ENCODE measurements at regions not wholly inside any gene's neighbourhood (a gene's known extent, or its start where the extent isn't known, plus 50 kb on each side); places are given as distances from the start of the nearest gene placed in this dataset.

DNA sequence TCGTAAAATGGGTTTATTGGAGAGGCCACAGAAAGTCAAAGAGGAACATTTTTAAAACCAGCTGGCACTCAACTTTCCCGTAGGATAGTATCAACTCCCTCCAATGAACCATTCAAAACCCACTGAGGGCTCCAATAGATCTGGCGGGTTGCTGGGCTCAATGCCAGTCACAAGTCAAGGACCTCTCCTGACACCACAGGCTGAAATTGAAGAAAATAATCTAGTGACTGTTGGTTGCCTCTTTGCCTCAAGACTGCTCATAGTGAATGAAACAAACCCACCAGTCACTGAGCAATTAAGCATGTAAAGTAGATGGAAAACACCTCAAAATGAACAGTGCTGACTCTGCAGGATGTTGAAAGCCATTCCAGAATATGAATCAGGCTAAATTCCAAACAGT is 500.6 kb upstream of the AGTR1 start:
- no peak for DNase-seq (ENCODE audit: extremely low read depth, low read depth, low spot score)

DNA sequence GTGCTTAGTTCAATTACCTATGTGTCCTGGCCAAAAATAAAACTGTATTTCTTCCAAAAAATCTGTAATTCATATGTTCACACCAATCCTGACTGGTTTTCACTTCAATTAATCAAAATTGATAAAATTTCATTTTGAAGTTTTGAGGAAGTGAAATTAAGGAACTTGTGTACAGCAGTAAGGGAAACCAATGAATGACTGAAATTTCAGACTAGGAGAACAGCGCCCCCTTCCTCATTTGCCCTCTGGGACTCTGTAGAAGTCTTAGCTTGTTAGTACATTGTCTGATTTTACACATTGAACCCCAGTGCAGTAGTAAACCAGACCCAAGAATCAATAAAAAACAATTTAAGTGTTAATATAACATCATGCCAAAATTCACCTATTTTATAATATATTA is 495.3 kb upstream of the AGTR1 start:
- no peak for DNase-seq (ENCODE audit: extremely low read depth, low read depth, low spot score)

DNA sequence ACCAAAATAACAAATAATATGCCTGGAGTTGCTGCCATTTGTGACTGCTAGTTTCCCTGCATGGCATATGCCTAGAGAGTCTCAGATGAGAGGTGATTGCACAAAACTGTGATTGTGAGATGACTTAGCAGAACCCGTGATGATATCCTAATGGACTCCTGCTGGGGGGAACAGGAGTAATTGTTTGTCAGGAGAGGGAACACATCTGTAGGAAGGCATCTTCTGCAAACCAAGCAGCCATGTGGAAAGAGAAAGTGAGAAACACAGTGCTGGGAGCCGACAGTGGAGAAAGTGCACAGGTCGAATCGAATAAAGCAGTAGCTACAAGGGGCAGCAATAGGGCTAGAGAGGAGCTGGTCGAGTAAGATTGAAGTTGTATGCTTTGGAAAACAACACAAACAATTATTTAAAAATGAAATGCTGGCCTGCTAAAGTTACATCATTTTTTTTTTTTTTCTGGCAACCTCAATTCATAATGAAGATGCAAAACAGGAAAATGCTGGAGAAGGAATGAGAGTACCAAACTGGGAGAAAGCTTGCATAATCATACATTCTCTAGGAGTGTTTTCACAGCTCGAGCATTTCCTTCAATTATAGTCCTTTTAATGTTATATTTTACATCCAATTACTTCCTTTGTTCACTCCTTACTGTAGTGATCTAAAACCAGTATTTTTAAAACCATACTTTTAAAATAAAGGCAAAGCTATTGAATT is 494.2 kb upstream of the AGTR1 start:
- no peak for DNase-seq (ENCODE audit: extremely low read depth, low read depth, low spot score)

DNA sequence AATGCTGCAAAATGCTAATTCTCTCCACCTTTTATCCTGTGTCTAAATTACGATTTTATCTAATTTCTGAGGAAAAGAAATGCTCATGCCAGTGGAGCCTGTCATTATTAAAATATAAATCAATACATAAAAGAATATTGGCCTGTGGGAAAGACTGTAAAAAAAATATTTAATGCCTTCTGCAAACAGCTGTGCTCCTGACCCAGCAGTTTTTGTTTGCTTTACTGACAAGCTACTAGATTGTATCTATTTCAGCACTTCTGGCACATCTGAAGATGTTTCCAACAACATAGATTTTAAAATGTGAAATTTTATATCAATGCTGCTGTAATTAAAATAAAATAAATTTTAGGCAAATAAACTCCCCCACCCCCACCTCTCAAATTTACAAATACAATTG is 493.6 kb upstream of the AGTR1 start:
- no peak for DNase-seq (ENCODE audit: extremely low read depth, low read depth, low spot score)

DNA sequence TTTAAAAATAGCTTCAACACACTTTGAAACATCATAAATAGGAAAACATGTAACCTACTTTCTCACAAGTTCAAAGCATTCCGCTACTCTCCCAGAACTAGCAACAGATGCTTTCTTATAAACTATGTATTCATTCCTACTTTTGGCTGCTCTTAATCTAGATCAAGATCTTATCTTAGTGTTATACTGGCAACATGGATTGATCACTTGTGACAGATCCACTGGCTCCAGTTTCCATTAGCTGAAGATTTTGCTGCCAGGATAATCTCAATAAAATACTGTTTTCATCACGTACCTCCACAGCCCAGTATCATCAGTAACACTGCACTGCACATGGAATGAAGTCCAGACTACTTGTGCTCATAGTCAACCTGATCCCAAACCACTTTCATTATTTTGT is 491.7 kb upstream of the AGTR1 start:
- no peak for DNase-seq (ENCODE audit: extremely low read depth, low read depth, low spot score)

DNA sequence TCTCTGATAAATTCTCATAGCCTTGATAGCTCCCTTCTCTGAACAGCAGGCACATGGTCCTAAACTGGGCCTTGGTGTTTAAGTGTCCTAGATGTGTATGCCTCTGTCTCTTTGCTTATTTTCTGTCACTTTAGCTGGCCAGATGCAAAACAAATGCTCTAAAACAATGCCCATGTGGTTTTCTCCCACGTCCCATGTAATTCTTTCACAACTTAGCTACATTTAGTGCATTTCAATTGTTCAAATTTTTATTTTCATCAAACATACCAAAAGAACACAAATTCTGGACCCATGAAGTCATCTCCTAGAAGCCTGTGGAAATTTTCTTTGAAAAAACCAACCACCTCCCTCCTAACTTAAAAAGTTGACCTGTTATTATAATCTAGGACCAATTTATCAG is 491.3 kb upstream of the AGTR1 start:
- DNase-seq (ENCODE audit: extremely low read depth, low read depth, low spot score) = no peak

DNA sequence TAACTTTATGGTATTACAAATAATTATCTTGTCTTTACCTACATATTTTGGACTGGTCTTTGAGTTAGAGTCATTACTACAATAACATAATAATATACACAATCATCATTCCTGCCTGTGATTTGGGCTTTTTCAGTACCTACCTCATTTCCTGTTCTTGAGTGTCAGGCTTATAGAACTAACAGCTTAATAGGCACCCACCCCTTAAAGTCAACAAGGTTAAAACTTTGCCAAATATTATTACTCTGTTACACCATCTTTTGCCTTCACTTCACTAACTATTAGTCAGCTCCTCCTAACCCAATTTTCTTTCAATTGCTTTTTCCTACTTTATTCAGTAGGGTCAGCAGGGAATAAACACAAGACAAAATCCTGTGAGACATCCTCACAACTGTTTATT is 488.7 kb upstream of the AGTR1 start:
- DNase-seq (ENCODE audit: extremely low read depth, low read depth, low spot score) = no peak

DNA sequence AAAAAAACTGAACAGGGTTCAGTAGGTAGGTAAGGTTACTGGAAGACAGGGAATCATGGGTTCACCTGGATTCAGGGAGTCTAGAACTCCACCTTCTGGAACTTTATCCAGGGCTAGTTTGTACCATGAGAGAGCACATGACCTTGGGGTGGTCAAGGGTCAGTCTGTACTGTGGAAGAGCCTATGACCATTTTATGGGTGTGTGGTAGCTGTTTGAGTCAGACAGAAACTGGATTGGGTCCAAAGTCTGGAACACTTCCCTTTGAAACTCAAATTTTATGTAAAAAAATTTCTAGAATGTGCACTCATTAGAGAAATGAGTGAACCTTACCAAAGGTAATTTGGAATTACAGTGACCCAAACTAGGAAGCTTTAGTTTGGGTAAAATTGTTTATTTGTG is 486.0 kb upstream of the AGTR1 start:
- DNase-seq (ENCODE audit: extremely low read depth, low read depth, low spot score) = no peak

DNA sequence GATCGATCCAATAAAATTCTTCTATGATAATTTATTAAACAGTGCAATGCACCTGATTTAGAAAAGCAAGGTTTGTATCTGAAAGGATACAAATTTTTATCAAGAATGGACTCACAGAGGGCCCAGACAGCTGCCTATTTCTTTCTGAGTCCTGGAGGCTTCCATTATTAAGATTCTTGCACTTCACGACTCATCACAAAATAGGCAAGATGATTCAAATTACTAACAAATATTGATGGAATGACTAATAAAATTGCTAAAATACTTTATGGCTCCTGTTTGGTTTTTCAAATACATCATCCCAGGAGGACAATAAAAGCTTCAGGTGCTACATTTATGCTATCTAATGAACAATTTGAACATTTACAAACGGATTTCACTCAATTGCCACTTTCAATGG is 483.0 kb upstream of the AGTR1 start:
- no peak for DNase-seq (ENCODE audit: extremely low read depth, low read depth, low spot score)

DNA sequence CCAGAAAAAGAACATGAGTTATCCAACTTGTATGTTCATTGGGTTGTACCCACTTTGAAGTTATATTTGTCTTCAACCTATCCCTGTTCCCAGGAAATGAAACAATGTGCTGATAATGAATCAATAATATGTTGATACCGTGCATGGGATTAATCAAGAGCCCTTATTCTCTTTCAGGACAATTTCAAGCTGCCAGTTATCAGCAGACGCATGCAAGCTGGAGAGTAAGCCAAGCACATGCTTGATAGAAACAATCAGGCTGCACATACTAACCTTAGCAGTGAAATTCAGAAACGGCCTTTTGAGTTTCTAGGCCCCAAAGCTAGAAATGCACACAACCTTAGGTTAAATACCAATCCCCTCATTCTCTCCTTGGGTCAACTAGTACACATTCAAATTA is 480.4 kb upstream of the AGTR1 start:
- no peak for DNase-seq (ENCODE audit: extremely low read depth, low read depth, low spot score)

DNA sequence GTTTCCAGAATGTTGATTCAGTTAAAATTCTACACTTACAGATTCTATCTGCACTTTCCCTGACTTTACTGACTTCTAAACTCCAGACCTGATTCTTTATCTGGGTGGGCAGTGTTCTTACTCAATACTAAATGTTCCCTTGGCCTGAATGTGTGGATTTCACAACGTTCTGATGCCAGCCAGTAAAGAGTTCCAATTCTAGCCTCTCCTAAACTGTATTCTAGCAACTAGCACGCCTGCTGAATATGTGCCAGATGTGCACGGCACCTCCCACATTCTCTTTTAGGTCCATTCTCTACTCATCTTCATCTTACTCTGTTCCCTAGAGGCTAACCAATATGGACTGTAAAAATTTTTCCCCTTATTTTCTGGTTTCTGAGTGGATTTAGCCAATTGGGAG is 479.5 kb upstream of the AGTR1 start:
- no peak for DNase-seq (ENCODE audit: extremely low read depth, low read depth, low spot score)

DNA sequence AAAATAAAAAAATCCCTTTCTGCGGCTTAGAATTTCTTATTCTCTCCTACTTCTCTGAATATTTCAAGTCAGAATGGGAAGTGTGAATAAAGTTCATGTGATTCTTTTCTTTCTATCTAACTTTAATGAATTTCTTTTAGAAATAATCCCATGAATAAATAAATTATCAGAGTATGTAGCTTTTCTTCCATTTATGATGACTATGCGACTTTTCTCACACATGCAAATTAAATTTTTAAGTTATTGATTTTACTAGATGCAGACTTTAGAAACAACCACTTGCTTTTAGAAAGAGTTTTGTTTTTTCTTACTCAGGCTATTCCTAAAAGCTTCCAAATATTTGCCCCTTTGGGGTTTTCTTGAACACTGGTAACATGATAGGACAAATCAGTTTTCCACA is 477.7 kb upstream of the AGTR1 start:
- no peak for DNase-seq (ENCODE audit: extremely low read depth, low read depth, low spot score)

DNA sequence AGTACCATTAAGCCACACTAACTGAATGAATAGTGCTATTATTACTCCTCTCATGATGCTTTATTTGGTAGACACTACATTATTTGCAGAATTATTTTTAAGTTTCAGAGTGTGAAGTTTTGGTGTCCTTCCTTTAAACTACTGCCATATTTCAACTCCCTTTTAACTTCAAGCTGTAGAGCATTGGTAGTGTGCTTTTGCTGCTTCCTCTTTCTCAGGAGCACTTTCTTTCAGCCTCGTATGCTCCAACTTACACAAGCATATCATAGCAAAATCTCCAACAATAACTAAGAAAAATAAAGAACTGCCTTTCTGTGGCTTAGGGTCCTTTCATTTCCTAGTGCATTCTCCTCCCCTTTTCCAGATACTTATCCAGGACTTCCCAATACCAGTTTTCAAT is 476.4 kb upstream of the AGTR1 start:
- DNase-seq (ENCODE audit: extremely low read depth, low read depth, low spot score) = no peak

DNA sequence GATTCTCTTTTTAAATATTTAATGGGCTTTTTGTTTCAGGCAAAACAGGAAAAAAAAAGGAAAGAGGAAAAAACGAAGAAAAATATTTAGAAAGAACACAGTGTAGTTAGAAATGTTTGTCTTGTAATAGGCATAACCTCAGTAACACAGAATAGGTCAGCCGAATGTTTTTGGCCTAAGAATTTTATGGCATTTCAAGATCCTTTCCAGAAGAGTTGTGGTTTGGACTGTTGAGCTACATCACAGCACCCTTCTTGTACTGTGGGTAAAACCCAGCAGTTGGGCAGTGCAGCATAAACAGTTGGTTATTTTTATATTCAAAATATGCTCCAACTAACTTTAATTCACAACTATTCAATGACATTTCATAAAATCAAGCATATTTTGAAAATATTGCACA is 474.4 kb upstream of the AGTR1 start:
- no peak for DNase-seq (ENCODE audit: extremely low read depth, low read depth, low spot score)

DNA sequence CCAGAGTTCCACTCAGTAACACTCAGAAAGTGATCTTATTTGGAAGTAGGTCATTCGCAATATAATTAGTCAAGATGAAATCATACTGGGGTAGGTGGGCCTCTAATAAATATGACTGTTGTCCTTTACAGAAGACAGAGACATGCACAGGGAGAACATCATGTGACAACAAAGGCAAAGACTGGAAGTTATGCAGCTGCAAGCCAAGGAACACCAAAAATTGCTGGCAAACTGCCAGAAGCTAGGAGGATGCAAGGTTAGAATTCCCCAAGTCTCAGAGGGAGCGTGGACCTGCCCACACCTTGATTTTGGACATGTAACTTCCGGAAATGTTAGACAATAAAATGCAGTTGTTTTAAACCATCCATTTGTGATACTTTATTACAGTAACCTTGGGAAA is 471.5 kb upstream of the AGTR1 start:
- DNase-seq (ENCODE audit: extremely low read depth, low read depth, low spot score) = no peak

DNA sequence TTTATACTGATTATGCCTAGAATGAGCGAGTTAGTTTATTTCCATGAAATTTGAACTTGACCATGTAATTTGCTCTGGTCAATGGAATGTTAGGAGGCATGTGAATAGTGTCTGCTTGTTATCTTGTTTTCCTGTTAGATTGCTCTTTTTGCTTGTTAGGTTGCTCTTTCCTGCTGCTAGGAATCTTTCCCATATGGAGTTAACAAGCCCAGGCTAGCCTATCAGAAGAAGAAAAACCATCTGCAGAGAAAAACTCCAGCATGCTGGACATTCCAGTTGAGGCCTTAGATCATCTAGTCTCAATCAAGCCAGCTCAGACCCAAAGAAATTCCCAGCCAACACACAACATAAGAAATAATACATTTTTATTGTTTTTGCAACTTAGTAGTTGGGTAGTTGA is 470.2 kb upstream of the AGTR1 start:
- no peak for DNase-seq (ENCODE audit: extremely low read depth, low read depth, low spot score)

DNA sequence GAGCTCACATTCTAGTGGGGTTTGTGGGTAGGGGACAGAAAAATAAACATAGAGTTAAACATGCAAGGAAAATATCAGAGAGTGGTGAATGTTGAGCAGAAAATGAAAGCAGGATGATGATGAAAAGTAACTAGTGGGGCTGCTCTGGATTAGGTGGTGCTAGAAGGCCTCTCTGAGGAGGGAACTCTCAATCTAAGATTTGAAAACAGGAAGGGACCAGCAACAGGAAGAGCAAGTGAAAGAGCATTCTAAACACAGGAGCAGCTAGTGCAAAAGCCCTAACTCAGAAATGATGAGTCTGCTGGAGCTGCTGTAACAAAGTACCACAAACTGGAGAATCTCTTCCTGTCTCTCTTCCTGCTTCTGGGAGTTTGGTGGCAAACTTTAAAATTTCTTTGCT is 468.6 kb upstream of the AGTR1 start:
- no peak for DNase-seq (ENCODE audit: extremely low read depth, low read depth, low spot score)

DNA sequence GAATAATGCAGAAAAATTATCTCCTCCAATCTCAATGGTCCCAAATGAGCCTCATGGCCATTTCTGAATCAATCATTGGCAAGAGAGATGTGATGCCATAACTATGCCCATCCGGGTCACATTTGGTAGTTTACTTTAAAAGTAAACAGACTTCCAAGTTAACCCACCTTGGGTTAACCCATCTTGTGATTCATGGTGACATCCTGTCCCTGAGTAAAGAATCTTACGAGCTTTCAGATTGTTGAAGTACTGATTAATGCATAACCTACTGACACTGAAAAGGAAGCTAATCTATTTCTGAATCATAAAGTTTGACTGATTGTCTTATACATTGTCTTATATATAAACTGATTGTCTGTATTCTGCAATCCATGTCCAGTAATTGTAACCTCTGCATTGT is 467.2 kb upstream of the AGTR1 start:
- DNase-seq (ENCODE audit: extremely low read depth, low read depth, low spot score) = no peak

DNA sequence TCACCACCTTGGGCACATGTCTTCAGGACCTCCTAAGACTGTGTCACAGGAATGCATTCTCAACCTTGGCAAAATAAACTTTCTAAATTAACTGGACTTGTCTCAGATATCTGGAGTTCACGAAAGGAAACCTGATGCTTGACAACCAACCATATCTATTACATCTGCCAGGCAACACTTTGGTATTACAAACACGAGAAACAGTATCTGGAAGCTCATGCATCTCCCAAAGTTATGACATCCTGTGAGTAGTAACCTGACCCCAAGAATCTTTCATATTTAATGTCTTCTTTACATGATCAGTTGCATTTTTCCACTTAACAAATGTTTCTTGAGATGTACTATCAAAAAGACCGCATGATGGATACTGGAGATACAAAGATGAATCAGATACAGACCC is 465.3 kb upstream of the AGTR1 start:
- no peak for DNase-seq (ENCODE audit: extremely low read depth, low read depth, low spot score)

DNA sequence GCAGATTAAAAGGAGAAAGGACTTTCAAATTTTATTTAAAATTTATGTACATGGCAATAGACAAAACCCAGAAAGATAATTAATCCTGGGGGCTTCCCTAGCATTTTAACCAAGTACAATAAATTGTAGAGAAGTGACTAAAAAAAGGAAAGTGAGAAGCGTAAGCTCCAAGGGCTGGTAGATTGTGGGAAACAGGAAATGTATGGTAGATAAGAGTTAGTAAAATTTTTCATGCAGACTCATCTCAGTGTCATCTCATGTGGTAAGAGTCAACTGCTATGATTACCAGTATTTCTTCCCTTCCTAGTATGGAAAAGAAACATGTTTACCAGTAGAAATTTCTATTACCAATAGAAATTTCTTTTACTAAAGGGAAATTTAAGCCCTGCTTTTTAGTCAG is 464.3 kb upstream of the AGTR1 start:
- DNase-seq (ENCODE audit: extremely low read depth, low read depth, low spot score) = no peak

DNA sequence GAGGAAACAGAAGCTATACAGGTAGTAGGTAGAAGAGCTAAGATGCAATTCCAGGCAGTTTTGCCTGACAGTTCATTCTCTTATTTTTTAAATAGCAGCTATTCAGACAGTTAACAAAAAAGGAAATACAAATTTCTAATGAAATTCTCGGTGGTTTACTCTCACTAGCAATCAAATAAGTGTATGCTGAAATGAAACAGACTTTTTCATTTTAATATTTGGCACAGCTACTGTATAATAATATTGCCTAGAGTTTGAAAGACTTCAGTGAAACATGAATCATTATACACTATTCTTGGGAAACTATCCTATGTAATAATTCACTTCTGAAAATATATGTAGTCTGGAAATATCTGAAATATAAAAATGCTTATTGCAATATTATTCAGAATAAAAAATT is 463.2 kb upstream of the AGTR1 start:
- DNase-seq (ENCODE audit: extremely low read depth, low read depth, low spot score) = no peak

DNA sequence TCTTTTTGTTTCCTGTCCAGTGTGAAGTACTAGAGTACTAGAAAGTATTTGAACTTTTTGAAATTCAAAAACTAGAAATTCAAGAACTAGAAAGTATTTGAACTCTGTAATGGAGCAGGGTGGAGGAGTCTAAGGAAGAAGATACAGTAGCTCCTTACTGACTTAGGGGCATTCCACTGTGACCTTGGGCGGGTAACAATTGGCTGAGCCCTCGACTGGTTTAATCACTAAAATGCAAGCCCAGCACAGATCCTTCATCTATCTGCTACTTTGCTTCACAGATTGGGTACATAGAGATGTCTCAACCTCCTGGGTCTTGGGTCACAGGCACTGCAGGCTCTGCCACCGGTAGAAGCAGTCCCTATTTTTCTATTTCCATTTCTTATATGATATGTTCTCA is 462.1 kb upstream of the AGTR1 start:
- no peak for DNase-seq (ENCODE audit: extremely low read depth, low read depth, low spot score)

DNA sequence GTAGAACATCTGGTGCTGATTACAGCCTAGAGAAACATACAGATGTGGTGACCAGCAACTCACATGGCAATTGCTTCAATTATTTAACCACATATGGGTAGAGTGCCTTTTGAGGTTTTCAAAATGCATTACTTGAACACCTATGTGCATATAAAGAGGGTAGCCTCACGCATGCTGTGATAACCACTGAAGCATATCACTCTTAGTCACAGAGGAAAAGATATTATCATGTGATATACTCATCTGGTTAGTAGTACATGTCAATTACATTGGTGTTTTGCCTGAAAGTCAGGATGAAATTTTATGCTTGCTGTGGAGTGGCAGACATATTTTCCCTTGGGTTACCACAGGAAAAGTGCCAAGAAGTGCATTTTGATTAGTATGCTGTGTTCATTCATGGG is 459.3 kb upstream of the AGTR1 start:
- DNase-seq (ENCODE audit: extremely low read depth, low read depth, low spot score) = no peak

DNA sequence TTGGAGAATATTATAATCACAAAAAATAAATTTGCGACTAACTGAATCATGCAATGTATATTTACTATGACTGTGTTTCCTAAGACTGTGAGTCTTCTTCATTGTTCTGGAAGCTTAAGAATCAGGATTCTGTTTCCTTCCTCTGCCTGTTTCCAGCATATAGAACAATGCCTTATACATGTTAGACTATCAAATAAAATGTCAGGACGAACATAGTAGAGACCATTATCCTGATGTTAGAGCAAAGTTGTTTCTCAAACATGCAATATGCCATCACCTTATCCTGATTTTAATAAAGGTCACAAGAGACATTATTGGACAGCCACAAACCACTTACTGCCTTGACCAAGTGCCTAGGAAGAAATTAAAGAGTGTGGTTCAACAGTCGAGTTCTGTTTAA is 457.4 kb upstream of the AGTR1 start:
- no peak for DNase-seq (ENCODE audit: extremely low read depth, low read depth, low spot score)

Data from glomerular endothelial cell (primary cell).